T-helper 22 cell (primary cell): ENCODE measurements at regions not wholly inside any gene's neighbourhood (a gene's known extent, or its start where the extent isn't known, plus 50 kb on each side); places are given as distances from the start of the nearest gene placed in this dataset.
"Not testable (repeated sequence)": the region's sequence is repeated elsewhere in the genome, so short reads cannot be mapped to it uniquely, and the experiment has no call there.

Experiments
- DNase-seq: peaks from one replicate; pipeline ENCODE4 v3.0.0-alpha.2; 2020; ENCODE audit warnings: low read depth

DNA sequence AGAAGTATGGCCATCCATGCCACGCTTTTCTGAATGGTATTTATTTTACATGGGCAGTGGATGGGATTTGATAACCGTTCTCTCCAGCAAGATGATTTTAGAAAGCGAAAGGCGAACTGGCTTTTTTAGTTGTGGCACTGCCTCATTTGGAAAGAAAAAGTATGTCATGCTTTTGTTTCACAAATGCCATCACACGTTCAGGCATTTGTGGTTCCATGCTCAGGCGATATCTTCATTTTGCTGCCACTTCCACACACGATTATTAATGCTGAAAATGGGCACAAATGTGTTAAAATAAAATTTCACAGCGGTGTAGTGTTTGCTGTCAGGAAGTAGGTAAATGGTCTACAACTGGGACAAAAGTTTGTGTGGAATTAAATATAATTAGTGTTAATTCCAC, 328.1 kb downstream of the BCL2L11 start:
- DNase-seq = not testable (repeated sequence)

DNA sequence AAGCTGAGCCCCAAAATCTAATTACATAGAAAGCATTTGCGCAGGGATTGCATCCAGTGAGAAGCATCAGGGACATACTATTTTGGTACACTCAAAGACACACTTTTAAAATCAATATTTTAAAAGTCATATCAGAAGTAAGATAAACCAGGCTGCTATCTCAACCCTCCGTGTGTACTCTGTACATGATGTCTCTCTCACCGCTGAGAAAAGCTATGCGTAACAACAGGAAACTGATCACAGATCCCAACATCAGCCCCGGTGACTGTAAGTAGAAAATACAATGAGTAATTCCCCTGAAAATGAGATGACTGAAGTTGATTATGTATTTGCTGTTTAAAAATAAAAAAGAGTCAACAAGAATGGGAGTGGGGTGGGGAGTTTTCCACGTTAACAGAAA, 329.8 kb downstream of the BCL2L11 start:
- DNase-seq = not testable (repeated sequence)

GRCh38 chr2:111451692-111452199, 331.0 kb downstream of the BCL2L11 start:
- not testable (repeated sequence) for DNase-seq

DNA sequence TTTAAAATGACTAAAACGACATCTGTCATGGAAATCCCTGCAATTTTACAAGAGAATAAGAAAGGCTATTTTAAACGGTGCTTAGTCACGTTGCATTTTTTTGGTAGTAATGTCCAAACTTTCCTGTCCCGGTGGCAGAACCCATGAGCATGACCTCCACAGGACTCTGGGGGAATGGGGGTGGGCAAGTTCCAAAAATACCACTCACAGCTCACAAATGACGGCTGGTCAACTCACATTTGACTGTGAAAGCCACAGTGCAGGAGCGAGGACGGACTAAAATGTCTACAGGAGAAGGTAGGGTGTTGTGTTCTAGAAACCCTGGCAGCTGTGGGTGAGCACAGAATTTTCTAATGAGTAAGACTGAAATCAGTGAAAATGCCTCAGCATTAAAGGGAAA, 331.5 kb downstream of the BCL2L11 start:
- not testable (repeated sequence) for DNase-seq

DNA sequence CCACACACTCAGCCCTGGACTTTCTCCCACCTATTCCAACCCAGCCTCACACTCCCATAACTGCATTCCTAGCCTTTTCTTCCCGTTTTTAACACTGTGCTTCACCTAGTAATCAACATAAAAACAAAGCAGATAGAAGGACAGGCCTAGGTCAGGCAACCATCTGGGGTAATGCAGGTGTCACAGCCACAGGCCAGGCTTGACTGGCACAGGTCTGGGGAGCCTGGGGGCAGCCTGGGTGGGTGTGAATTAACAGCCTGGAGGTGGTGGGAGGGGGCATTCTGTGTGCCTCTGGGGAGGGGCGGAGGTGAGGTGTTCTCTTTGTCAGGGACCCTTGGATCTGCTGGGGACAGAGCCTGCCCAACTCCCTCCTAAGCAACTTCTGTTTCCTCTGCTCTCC, 332.6 kb downstream of the BCL2L11 start:
- not testable (repeated sequence) for DNase-seq

GRCh38 chr2:111453816-111454215, 333.1 kb downstream of the BCL2L11 start:
- not testable (repeated sequence) for DNase-seq

- peak; percentile 33 for DNase-seq
These were observed 333.7 kb downstream of the BCL2L11 start for GRCh38 chr2:111454404-111454803.

- DNase-seq = not testable (repeated sequence)
These were observed 334.6 kb downstream of the BCL2L11 start for GRCh38 chr2:111455016-111456015.

- not testable (repeated sequence) for DNase-seq
These were observed 336.5 kb downstream of the BCL2L11 start for GRCh38 chr2:111457191-111457590.

DNA sequence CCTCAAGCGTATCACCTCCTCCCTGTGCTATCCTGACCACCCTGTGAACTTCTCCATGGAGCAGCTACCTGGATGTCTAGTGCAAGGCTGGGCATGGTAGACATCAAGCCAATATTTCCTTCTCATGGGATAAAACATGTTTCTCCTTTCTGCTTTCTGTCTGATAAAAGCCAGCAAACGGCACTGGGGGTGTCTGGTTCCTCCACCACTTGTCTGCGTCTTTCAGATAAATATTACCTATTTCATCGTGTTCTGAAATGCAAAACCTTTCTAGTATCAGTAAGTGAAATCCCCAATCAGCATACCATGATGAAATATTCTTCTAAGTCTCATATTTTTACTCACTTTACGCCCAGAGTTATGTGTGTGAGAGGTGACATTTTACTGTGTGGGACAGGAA, 340.2 kb downstream of the BCL2L11 start:
- not testable (repeated sequence) for DNase-seq

GRCh38 chr2:111461831-111462230, 341.1 kb downstream of the BCL2L11 start:
- not testable (repeated sequence) for DNase-seq

- not testable (repeated sequence) for DNase-seq
These were observed 341.9 kb downstream of the BCL2L11 start for GRCh38 chr2:111462572-111462971.

- DNase-seq = not testable (repeated sequence)
These were observed 342.6 kb downstream of the BCL2L11 start for GRCh38 chr2:111463238-111463848.

DNA sequence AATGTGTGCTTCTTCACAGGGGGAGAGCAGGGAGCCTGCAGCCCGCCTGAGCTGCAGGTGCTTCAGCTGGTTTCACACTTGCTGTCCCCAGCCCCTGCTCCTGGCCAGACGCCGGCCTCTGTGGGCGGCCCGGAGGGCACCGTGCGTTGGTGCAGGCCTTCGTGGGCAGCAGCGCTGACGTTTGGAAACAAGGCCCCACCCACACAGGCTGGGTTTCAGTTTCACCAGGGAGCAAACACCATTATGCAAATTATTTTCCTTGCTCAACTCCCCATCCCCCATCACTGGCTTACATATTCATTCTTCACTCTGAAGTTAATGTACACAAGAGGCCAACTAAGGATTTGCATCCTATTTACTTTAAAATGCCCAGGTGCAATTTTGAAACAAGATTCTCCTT, 343.2 kb downstream of the BCL2L11 start:
- DNase-seq = not testable (repeated sequence)

- DNase-seq = not testable (repeated sequence)
These were observed 343.7 kb downstream of the BCL2L11 start for GRCh38 chr2:111464367-111464766.

- DNase-seq = not testable (repeated sequence)
These were observed 344.8 kb downstream of the BCL2L11 start for GRCh38 chr2:111465521-111465920.

GRCh38 chr2:111466744-111467143, 346.0 kb downstream of the BCL2L11 start:
- not testable (repeated sequence) for DNase-seq

DNA sequence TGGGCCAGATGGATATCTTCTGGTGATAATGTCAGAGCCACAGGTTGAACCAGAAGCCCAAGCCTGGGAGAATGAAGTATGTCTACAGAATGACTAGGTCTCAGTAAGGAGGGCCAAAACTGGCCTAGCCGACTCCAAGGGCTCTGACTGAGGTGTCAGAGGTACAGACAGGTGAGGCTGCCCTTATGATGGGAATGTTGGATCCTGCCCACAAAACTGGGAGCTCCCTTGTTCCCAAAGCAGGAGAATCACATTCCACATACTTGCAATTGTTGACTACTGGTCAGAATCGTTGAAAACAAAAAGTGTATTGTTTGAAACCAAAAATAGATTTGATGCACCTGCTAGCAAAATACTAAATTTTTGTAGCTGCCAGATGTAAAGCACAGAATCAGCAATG, 350.2 kb downstream of the BCL2L11 start:
- DNase-seq = not testable (repeated sequence)

GRCh38 chr2:111471791-111472530, 351.2 kb downstream of the BCL2L11 start:
- not testable (repeated sequence) for DNase-seq

DNA sequence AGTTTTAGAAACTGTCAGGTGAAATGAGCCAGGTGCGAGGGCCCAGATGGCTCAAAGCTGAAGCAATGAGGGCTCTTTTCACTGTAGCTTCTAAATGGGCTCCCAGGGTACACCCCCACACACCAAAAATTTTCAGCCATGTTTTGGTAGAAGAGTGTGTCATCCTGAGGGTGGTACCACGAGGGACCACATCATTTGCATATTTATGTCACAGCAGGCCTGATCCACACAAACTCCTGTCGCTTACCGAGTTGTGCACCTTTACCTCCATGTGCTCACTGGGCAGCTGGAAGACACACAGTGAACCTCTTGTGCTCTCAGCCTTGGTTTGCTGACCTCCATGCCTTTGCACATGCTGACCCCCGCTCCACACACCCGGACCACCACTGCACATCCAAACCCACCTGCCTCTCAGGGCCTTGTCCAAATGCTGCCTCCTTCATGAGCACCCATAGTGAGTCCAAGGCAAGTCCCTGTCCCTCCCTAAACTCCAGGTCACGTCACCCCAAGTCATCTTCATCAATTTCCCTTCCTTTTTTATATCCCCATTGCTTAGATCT, 352.2 kb downstream of the BCL2L11 start:
- DNase-seq = not testable (repeated sequence)

- not testable (repeated sequence) for DNase-seq
These were observed 352.8 kb downstream of the BCL2L11 start for GRCh38 chr2:111473522-111473921.
